H4 (cell line): ENCODE measurements at regions not wholly inside any gene's neighbourhood (a gene's known extent, or its start where the extent isn't known, plus 50 kb on each side); places are given as distances from the start of the nearest gene placed in this dataset.
"Not testable (repeated sequence)": the region's sequence is repeated elsewhere in the genome, so short reads cannot be mapped to it uniquely, and the experiment has no call there.

Experiments
- DNase-seq: peaks from one replicate; pipeline ENCODE4 v3.0.0-alpha.2; 2015; ENCODE audit warnings: low spot score

GRCh38 chr16:64362193-64362592, 759.7 kb downstream of the CDH11 start:
- no peak for DNase-seq

GRCh38 chr16:64361753-64362152, 760.1 kb downstream of the CDH11 start:
- no peak for DNase-seq

GRCh38 chr16:64358291-64358690, 763.6 kb downstream of the CDH11 start:
- no peak for DNase-seq

GRCh38 chr16:64356267-64356666, 765.6 kb downstream of the CDH11 start:
- peak; percentile 33 for DNase-seq

GRCh38 chr16:64352246-64352645, 769.6 kb downstream of the CDH11 start:
- DNase-seq: no peak

GRCh38 chr16:64351121-64351520, 770.7 kb downstream of the CDH11 start:
- no peak for DNase-seq

- DNase-seq: no peak
Measured at GRCh38 chr16:64346080-64346479, 775.8 kb downstream of the CDH11 start.

GRCh38 chr16:64345142-64345541, 776.7 kb downstream of the CDH11 start:
- no peak for DNase-seq

GRCh38 chr16:64343820-64344443, 777.9 kb downstream of the CDH11 start:
- DNase-seq: not testable (repeated sequence)

- no peak for DNase-seq
Measured at GRCh38 chr16:64343061-64343819, 778.6 kb downstream of the CDH11 start.

- not testable (repeated sequence) for DNase-seq
Measured at GRCh38 chr16:64341336-64341735, 780.5 kb downstream of the CDH11 start.

- DNase-seq: no peak
Measured at GRCh38 chr16:64339052-64339770, 782.7 kb downstream of the CDH11 start.

- no peak for DNase-seq
Measured at GRCh38 chr16:64321881-64322280, 800.0 kb downstream of the CDH11 start.

- DNase-seq: no peak
Measured at GRCh38 chr16:64321066-64321465, 800.8 kb downstream of the CDH11 start.

- no peak for DNase-seq
Measured at GRCh38 chr16:64317601-64318000, 804.3 kb downstream of the CDH11 start.

- DNase-seq: no peak
Measured at GRCh38 chr16:64313726-64314125, 808.1 kb downstream of the CDH11 start.

GRCh38 chr16:64312980-64313379, 808.9 kb downstream of the CDH11 start:
- DNase-seq: no peak

- no peak for DNase-seq
Measured at GRCh38 chr16:64312292-64312691, 809.6 kb downstream of the CDH11 start.

- DNase-seq: no peak
Measured at GRCh38 chr16:64311241-64311640, 810.6 kb downstream of the CDH11 start.

- DNase-seq: no peak
Measured at GRCh38 chr16:64309398-64310110, 812.3 kb downstream of the CDH11 start.

- no peak for DNase-seq
Measured at GRCh38 chr16:64308721-64309120, 813.1 kb downstream of the CDH11 start.

GRCh38 chr16:64307431-64307830, 814.4 kb downstream of the CDH11 start:
- no peak for DNase-seq
